WTC11 (cell line): ENCODE measurements at regions not wholly inside any gene's neighbourhood (a gene's known extent, or its start where the extent isn't known, plus 50 kb on each side); places are given as distances from the start of the nearest gene placed in this dataset.

Source experiments
- ATF1 ChIP-seq: sonication (generic); formaldehyde crosslinking; IDR thresholded peaks from 2 replicates; pipeline ENCODE4 v1.8.1; 2023; ENCODE audit warnings: mild to moderate bottlenecking, moderate library complexity, missing genetic modification reagents
- CREB1 ChIP-seq: sonication (generic); formaldehyde crosslinking; IDR thresholded peaks from 2 replicates; pipeline ENCODE4 v1.8.0; 2023; ENCODE audit warnings: mild to moderate bottlenecking, missing genetic modification reagents
- NFYB ChIP-seq: sonication (generic); formaldehyde crosslinking; conservative IDR thresholded peaks from 2 replicates; pipeline ENCODE4 v1.8.0; 2022; ENCODE audit warnings: low read depth, missing genetic modification reagents
- TEAD4 ChIP-seq: sonication (generic); formaldehyde crosslinking; IDR thresholded peaks from 2 replicates; pipeline ENCODE4 v1.8.0; 2022; ENCODE audit warnings: mild to moderate bottlenecking, missing genetic modification reagents
- ZNF138 ChIP-seq: sonication (generic); formaldehyde crosslinking; conservative IDR thresholded peaks from 2 replicates; pipeline ENCODE4 v1.8.1; 2022; ENCODE audit warnings: mild to moderate bottlenecking, moderate library complexity, missing genetic modification reagents
- ZNF263 ChIP-seq: sonication (generic); formaldehyde crosslinking; IDR thresholded peaks from 2 replicates; pipeline ENCODE4 v1.8.1; 2022; ENCODE audit warnings: low read depth, mild to moderate bottlenecking, moderate library complexity, missing genetic modification reagents
- ZNF416 ChIP-seq: fragments of 250-450 bp; sonication (Bioruptor Pico); IDR thresholded peaks from 2 replicates; pipeline ENCODE4 v1.9.0; 2021; ENCODE audit warnings: mild to moderate bottlenecking, inconsistent platforms
- TF ChIP-seq, protein P1 (sequence below): fragments of 200-600 bp; IDR thresholded peaks from 2 replicates; pipeline ENCODE4 v1.8.0; 2022; ENCODE audit warnings: antibody characterized with exemption
- TF ChIP-seq, protein P2 (sequence below): sonication (generic); formaldehyde crosslinking; IDR thresholded peaks from 2 replicates; pipeline ENCODE4 v1.8.0; 2022; ENCODE audit warnings: mild to moderate bottlenecking, missing genetic modification reagents

DNA sequence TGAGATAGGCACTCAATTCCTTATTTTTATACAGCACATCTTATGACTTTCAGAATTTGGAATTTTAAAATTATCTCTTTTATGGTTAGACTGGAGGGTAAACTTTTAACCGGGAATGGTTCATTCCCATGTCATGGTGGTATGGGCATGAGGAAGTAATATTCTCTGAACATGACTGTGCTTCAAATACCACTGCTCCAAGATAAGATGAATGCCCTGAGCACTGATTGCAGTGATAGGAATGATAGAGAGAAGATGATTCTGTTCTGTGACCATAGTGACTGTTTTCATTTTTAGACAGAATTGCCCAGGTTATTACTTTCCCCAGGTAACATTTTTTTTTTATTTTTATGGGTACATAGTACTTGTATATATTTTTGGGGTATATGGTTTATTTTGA lies 187.4 kb downstream of the ATOH1 start:
- TF ChIP-seq ZNF416 (no peak), ZNF138 (CRISPR knock-in tag) (no peak), NFYB (CRISPR knock-in tag) (no peak), CREB1 (CRISPR knock-in tag) (no peak), ATF1 (CRISPR knock-in tag) (no peak), ZNF263 (CRISPR knock-in tag) (no peak), TEAD4 (CRISPR knock-in tag) (no peak)
- TF ChIP-seq, protein P1, sequence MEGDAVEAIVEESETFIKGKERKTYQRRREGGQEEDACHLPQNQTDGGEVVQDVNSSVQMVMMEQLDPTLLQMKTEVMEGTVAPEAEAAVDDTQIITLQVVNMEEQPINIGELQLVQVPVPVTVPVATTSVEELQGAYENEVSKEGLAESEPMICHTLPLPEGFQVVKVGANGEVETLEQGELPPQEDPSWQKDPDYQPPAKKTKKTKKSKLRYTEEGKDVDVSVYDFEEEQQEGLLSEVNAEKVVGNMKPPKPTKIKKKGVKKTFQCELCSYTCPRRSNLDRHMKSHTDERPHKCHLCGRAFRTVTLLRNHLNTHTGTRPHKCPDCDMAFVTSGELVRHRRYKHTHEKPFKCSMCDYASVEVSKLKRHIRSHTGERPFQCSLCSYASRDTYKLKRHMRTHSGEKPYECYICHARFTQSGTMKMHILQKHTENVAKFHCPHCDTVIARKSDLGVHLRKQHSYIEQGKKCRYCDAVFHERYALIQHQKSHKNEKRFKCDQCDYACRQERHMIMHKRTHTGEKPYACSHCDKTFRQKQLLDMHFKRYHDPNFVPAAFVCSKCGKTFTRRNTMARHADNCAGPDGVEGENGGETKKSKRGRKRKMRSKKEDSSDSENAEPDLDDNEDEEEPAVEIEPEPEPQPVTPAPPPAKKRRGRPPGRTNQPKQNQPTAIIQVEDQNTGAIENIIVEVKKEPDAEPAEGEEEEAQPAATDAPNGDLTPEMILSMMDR: no peak
- TF ChIP-seq, protein P2, sequence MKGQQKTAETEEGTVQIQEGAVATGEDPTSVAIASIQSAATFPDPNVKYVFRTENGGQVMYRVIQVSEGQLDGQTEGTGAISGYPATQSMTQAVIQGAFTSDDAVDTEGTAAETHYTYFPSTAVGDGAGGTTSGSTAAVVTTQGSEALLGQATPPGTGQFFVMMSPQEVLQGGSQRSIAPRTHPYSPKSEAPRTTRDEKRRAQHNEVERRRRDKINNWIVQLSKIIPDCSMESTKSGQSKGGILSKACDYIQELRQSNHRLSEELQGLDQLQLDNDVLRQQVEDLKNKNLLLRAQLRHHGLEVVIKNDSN: no peak
